ENCODE measurements at regions not wholly inside any gene's neighbourhood (a gene's known extent, or its start where the extent isn't known, plus 50 kb on each side); places are given as distances from the start of the nearest gene placed in this dataset.

GRCh38 chr12:60981473-60981872 is 1278.7 kb upstream of the USP15 start:
- TF ChIP-seq CTCF (conservative IDR thresholded peaks at IDR 0.05 in 1 of 2, IDR thresholded peaks at IDR 0.05 in 1 of 2; ENCODE audit: low read depth in 1 of 2, low read length in 2 of 2) (no peak), EZH2 (IDR thresholded peaks at IDR 0.05; ENCODE audit: low read length, missing control alignments) (no peak)

Measured in fibroblast of lung (primary cell).